DMS53 (cell line): ENCODE measurements at regions not wholly inside any gene's neighbourhood (a gene's known extent, or its start where the extent isn't known, plus 50 kb on each side); places are given as distances from the start of the nearest gene placed in this dataset.

Experiments
- DNase-seq: peaks from one replicate; lab custom pipeline; 2025; lab: John Stamatoyannopoulos, UW

DNA sequence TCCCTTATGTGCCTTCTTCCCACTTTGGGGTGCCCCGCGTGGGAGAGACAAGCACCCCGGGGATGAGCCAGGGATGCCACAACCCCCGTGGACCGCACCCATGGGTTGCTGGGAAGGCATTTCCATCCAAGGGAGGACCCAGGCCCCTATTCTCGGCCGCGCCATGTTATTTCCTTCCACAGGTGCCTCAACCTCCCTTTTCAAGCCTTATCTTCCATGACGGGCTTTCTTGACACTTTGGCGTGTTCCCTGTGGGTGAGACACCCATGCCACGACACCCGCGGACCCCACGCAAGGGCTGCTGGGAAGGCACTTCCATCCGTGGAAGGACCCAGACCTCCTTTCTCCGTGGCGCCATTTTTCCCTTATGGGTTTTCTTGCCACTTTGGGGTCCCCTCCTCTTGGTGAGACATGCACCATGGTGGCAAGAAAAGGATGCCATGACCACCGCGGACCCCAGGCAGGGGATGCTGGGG lies 269.2 kb downstream of the ALG10 start:
- DNase-seq = no peak

GRCh38 chr12:34292736-34293625 lies 270.7 kb downstream of the ALG10 start:
- DNase-seq = peak; percentile 33

DNA sequence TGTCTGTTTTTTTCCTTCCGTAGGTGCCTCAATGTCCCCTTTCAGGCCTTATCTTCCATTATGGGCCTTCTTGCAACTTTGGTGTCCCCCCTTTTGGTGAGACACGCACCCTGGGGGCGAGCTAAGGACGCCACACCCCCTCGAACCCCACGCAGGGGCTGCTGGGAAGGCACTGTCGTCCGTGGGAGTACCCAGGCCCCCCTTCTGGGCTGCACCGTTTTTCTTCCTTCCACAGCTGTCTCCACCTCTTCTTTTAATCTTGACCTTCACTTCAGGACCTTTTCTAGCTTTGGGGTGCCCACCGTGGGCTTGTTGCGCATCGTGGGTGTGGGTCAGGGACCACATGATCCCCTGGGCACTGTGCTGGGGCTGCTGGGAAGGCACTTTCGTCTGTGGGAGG lies 271.8 kb downstream of the ALG10 start:
- DNase-seq = no peak

- DNase-seq = no peak
Observed at GRCh38 chr12:34294671-34295365, 272.5 kb downstream of the ALG10 start.

DNA sequence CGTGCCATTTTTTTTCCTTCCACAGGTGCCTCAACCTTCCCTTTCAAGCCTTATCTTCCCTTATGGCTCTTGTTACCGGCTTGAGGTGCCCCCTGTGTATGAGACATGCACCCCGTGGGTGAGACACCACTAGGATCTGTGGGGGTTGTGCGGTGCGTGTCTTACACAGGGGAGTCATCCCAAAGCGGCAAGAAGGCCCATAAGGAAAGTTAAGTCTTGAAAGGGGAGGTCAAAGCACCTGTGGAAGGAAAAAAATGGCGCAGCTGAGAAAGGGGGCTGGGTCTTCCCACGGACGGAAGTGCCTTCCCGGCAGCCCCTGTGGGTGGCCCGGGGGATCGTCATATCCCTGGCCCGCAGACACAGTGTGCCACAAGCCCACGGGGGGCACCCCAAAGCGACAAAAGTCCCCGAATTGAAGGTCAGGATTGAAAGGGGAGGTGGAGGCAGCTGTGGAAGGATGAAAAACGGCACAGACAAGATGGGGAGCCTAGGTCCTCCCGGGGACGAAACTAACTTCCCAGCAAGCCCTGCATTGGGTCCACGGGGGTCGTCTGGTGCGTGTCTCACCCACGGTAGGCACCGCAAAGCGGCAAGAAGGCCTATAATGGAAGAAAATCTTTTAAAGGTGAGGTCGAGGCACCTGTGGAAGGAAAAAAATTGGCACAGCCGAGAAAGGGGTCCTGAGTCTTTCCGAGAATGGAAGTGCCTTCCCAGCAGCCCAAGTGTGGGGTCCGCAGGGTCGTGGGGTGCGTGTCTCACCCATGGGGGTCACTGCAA lies 273.3 kb downstream of the ALG10 start:
- no peak for DNase-seq

GRCh38 chr12:34296143-34297041 lies 274.1 kb downstream of the ALG10 start:
- no peak for DNase-seq

DNA sequence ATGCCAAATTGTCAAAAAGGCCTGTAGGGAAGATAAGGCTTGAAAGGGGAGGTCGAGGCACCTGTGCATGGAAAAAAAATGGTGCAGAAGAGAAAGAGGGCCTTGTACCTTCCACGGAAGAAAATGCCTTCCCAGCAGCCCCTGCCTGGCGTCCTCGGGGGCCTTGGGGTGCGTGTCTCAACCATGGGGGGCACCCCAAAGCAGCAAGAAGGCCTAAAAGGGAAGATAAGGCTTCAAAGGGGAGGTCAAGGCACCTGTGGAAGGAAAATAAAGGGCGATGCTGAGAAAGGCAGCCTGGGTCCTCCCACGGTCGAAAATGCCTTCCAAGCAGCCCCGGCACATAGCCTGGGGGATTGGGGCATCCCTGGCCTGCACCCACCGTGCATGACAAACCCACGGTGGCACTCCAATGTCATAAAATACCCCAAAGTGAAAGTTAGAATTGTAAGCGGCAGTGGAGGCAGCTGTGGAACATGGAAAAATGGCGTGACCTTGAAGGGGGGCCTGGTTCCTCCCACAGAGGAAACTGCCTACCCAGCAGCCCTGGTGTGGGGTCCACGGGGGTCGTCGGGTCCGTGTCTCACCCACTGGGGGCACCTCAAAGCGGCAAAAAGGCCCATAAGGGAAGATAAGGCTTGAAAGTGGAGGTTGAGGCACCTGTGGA lies 275.0 kb downstream of the ALG10 start:
- no peak for DNase-seq

- no peak for DNase-seq
Observed at GRCh38 chr12:34297790-34298164, 275.5 kb downstream of the ALG10 start.

DNA sequence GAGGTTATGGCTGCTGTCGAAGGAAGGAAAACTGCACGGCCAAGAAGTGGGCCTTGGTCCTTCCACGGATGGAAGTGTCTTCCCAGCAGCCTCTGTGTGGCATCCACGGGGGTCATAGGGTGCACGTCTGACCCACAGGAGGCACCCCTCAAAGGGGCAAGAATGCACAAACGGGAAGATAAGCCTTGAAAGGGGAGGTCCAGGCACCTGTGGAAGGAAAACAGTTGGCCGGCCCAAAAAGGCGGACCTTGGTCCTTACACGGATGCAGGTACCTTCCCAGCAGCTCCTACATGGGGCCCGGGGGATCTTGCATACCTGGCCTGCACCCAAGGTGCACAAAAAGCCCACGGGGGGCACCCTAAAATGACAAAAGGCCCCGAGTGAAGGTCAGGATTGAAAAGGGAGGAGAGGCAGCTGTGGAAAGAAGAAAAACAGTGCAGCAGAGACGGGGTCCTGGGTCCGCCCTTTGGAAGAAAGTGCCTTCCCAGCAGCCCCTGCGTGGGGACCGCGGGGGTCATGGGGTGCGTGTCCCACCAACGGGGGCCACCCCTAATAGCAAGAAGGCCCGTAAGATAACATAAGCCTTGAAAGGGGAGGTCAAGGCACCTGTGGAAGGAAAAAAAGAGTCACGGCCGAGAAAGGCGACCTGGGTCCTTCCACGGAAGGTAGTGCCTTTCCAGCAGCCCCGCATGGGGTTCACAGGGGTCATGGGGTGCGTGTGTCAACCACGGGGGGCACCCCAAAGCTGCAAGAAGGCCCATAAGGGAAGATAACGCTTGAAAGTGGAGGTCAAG lies 276.1 kb downstream of the ALG10 start:
- DNase-seq = no peak

- no peak for DNase-seq
Observed at GRCh38 chr12:34298971-34299801, 276.9 kb downstream of the ALG10 start.

- DNase-seq = no peak
Observed at GRCh38 chr12:34299802-34300193, 277.5 kb downstream of the ALG10 start.

GRCh38 chr12:34300376-34301250 lies 278.3 kb downstream of the ALG10 start:
- DNase-seq = no peak

- DNase-seq = no peak
Observed at GRCh38 chr12:34301251-34302130, 279.2 kb downstream of the ALG10 start.

GRCh38 chr12:34302131-34302885 lies 280.0 kb downstream of the ALG10 start:
- no peak for DNase-seq

DNA sequence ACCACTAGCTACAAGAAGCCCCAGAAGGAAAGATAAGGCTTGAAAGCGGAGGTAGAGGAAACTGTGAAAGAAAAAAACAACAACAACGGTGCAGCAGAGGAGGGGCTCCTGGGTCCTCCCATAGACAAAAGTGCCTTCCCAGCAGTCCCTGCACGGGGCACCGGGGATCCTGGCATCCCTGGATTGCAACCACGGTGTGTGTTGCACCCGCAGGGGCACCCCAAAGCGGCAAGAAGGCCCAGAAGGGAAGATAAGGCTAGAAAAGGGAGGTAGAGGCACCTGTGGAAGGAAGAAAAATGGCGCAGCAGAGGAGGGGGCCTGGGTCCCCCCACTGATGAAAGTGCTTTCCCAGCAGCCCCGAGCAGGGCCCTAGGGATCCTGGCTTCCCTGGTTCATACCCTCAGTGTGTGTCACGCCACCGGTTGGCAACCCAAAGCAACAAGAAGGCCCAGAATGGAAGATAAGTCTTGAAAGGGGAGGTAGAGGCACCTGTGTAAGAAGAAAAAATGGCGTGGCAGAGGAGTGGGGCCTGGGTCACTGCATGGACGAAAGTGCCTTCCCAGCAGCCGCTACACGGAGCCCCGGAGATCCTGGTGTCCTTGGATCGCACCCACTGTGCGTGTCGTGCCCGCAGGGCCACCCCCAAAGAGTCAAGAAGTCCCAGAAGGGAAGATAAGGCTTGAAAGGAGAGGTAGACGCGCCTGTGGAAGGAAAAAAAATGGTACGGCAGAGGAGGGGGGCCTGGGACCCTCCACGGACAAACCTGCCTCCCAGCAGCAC lies 281.0 kb downstream of the ALG10 start:
- no peak for DNase-seq

- DNase-seq = no peak
Observed at GRCh38 chr12:34304001-34304400, 281.7 kb downstream of the ALG10 start.
